ENCODE measurements at regions not wholly inside any gene's neighbourhood (a gene's known extent, or its start where the extent isn't known, plus 50 kb on each side); places are given as distances from the start of the nearest gene placed in this dataset.

DNA sequence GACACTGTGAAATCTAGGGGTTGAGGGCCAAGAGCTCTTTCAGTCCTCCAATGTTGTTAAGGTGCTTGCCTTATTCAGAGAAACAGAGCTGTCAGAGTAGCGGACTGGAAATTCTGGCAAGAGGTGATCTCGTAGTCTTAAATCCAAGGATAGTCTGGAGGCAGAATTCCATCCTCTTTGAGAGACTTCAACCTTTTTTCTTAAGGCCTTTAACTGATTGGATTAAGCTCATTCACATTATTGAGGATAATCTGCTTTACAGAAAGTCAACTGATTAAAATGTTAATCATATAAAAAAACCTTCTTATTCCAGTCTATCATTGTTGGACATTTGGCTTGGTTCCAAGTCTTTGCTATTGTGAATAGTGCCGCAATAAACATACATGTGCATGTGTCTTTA, 243.1 kb upstream of the COX7C start:
- no peak for TF ChIP-seq TAF1 (IDR thresholded peaks at IDR 0.05; ENCODE audit: low read depth)
- no peak for TF ChIP-seq POLR2AphosphoS5 (IDR thresholded peaks at IDR 0.05)
- H3K27ac ChIP-seq (ENCODE audit: low read length) = no peak overlapping the region
- H3K4me2 ChIP-seq (ENCODE audit: low read length) = no peak overlapping the region
- H4K20me1 ChIP-seq (ENCODE audit: insufficient read depth) = no peaks in the 10 kb centered on the region
- no peaks in the 10 kb centered on the region for H3K27me3 ChIP-seq (ENCODE audit: insufficient read depth, low read depth, low read length)
- H3K36me3 ChIP-seq (ENCODE audit: insufficient read depth, low read length) = no peaks in the 10 kb centered on the region
- no peaks in the 10 kb centered on the region for H3K9me3 ChIP-seq (ENCODE audit: low read length)
- H3K4me3 ChIP-seq (ENCODE audit: low read length) = no peak overlapping the region
- no peaks in the 10 kb centered on the region for H3K79me2 ChIP-seq (replicated peaks; ENCODE audit: insufficient read depth, low read length)
- no peak overlapping the region for H3K9ac ChIP-seq (ENCODE audit: low read length)
- H3K9me2 ChIP-seq (ENCODE audit: insufficient read depth, low read length) = no peaks in the 10 kb centered on the region
- H2AFZ ChIP-seq (ENCODE audit: low read depth, low read length) = no peak overlapping the region
- H3F3A ChIP-seq (ENCODE audit: insufficient read depth, low read length, poor library complexity, severe bottlenecking) = no peaks in the 10 kb centered on the region

DNA sequence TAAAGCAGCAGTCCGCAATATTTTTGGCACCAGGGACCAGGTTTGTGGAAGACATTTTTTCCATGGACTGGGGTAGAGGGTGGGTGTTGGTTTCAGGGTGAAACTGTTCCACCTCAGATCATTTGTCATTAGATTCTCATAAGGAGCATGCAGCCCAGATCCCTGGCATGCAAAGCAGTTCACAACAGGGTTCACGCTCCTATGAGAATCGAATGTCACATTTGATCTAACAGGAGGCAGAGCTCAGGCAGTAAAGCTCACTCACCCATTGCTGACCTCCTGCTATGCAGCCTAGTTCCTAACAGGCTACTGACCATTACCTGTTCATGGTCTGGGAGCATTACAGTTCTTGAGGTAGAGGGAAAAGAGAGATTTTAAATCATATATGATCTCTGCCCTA, 241.5 kb upstream of the COX7C start:
- H3K4me3 ChIP-seq (ENCODE audit: low read length) = no peak overlapping the region
- H3K79me2 ChIP-seq (replicated peaks; ENCODE audit: insufficient read depth, low read length) = no peaks in the 10 kb centered on the region
- H3K9ac ChIP-seq (ENCODE audit: low read length) = no peak overlapping the region
- no peaks in the 10 kb centered on the region for H3K36me3 ChIP-seq (ENCODE audit: insufficient read depth, low read length)
- no peak overlapping the region for H2AFZ ChIP-seq (ENCODE audit: low read depth, low read length)
- no peak overlapping the region for H3K27ac ChIP-seq (ENCODE audit: low read length)
- H3K9me3 ChIP-seq (ENCODE audit: low read length) = no peaks in the 10 kb centered on the region
- no peak overlapping the region for H3K4me2 ChIP-seq (ENCODE audit: low read length)
- H3K9me2 ChIP-seq (ENCODE audit: insufficient read depth, low read length) = no peaks in the 10 kb centered on the region
- no peaks in the 10 kb centered on the region for H3F3A ChIP-seq (ENCODE audit: insufficient read depth, low read length, poor library complexity, severe bottlenecking)
- no peaks in the 10 kb centered on the region for H4K20me1 ChIP-seq (ENCODE audit: insufficient read depth)
- H3K27me3 ChIP-seq (ENCODE audit: insufficient read depth, low read depth, low read length) = no peaks in the 10 kb centered on the region
- TF ChIP-seq MXI1 (conservative IDR thresholded peaks at IDR 0.05; ENCODE audit: poor library complexity, severe bottlenecking) (no peak), EP300 (conservative IDR thresholded peaks at IDR 0.05; ENCODE audit: poor library complexity, severe bottlenecking) (no peak), RAD21 (conservative IDR thresholded peaks at IDR 0.05) (no peak), POLR2AphosphoS5 (IDR thresholded peaks at IDR 0.05) (no peak), EZH2 (IDR thresholded peaks at IDR 0.05; ENCODE audit: borderline replicate concordance, insufficient read depth, low read length, poor library complexity, severe bottlenecking) (no peak)
- TF ChIP-seq, protein P1, sequence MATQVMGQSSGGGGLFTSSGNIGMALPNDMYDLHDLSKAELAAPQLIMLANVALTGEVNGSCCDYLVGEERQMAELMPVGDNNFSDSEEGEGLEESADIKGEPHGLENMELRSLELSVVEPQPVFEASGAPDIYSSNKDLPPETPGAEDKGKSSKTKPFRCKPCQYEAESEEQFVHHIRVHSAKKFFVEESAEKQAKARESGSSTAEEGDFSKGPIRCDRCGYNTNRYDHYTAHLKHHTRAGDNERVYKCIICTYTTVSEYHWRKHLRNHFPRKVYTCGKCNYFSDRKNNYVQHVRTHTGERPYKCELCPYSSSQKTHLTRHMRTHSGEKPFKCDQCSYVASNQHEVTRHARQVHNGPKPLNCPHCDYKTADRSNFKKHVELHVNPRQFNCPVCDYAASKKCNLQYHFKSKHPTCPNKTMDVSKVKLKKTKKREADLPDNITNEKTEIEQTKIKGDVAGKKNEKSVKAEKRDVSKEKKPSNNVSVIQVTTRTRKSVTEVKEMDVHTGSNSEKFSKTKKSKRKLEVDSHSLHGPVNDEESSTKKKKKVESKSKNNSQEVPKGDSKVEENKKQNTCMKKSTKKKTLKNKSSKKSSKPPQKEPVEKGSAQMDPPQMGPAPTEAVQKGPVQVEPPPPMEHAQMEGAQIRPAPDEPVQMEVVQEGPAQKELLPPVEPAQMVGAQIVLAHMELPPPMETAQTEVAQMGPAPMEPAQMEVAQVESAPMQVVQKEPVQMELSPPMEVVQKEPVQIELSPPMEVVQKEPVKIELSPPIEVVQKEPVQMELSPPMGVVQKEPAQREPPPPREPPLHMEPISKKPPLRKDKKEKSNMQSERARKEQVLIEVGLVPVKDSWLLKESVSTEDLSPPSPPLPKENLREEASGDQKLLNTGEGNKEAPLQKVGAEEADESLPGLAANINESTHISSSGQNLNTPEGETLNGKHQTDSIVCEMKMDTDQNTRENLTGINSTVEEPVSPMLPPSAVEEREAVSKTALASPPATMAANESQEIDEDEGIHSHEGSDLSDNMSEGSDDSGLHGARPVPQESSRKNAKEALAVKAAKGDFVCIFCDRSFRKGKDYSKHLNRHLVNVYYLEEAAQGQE (IDR thresholded peaks at IDR 0.05; ENCODE audit: borderline replicate concordance) = no peak
- TF ChIP-seq, protein P2, sequence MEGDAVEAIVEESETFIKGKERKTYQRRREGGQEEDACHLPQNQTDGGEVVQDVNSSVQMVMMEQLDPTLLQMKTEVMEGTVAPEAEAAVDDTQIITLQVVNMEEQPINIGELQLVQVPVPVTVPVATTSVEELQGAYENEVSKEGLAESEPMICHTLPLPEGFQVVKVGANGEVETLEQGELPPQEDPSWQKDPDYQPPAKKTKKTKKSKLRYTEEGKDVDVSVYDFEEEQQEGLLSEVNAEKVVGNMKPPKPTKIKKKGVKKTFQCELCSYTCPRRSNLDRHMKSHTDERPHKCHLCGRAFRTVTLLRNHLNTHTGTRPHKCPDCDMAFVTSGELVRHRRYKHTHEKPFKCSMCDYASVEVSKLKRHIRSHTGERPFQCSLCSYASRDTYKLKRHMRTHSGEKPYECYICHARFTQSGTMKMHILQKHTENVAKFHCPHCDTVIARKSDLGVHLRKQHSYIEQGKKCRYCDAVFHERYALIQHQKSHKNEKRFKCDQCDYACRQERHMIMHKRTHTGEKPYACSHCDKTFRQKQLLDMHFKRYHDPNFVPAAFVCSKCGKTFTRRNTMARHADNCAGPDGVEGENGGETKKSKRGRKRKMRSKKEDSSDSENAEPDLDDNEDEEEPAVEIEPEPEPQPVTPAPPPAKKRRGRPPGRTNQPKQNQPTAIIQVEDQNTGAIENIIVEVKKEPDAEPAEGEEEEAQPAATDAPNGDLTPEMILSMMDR (IDR thresholded peaks at IDR 0.05; ENCODE audit: poor library complexity, severe bottlenecking) = no peak

DNA sequence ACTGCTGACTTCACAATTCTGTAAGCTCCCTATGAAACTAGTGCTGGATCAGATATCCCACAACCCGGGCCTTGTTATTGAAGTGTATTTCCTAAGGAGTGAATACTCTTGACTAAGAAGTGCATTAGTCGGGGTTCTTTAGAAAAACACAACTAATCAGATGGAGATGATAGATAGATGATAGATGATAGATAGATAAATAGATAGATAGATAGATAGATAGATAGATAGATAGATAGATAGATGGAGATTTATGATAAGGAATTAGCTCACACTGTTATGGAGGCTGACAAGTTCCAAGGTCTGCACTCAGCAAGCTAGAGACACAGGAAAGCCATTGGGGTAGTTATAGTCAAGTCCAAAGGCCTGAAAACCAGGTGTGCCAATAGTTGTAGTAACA, 214.6 kb upstream of the COX7C start:
- no peaks in the 10 kb centered on the region for H4K20me1 ChIP-seq (ENCODE audit: insufficient read depth)

More for the DNA sequence above, 214.6 kb upstream of the COX7C start:
- Histone ChIP-seq H3K9ac (ENCODE audit: low read length) (no peak overlapping the region), H3K36me3 (ENCODE audit: insufficient read depth, low read length) (no peaks in the 10 kb centered on the region), H2AFZ (ENCODE audit: low read depth, low read length) (no peak overlapping the region), H3K9me2 (ENCODE audit: insufficient read depth, low read length) (no peaks in the 10 kb centered on the region), H3F3A (ENCODE audit: insufficient read depth, low read length, poor library complexity, severe bottlenecking) (no peaks in the 10 kb centered on the region), H3K27ac (ENCODE audit: low read length) (no peak overlapping the region), H3K9me3 (ENCODE audit: low read length) (no peaks in the 10 kb centered on the region), H3K4me3 (ENCODE audit: low read length) (no peak overlapping the region), H3K4me2 (ENCODE audit: low read length) (no peak overlapping the region), H3K79me2 (replicated peaks; ENCODE audit: insufficient read depth, low read length) (no peaks in the 10 kb centered on the region), H3K27me3 (ENCODE audit: insufficient read depth, low read depth, low read length) (no peaks in the 10 kb centered on the region)
- TF ChIP-seq RAD21 (conservative IDR thresholded peaks at IDR 0.05) (no peak), TAF1 (IDR thresholded peaks at IDR 0.05; ENCODE audit: low read depth) (no peak), SMC3 (conservative IDR thresholded peaks at IDR 0.05; ENCODE audit: poor library complexity) (no peak), EP300 (conservative IDR thresholded peaks at IDR 0.05; ENCODE audit: poor library complexity, severe bottlenecking) (no peak), POLR2AphosphoS5 (IDR thresholded peaks at IDR 0.05) (no peak), EZH2 (IDR thresholded peaks at IDR 0.05; ENCODE audit: borderline replicate concordance, insufficient read depth, low read length, poor library complexity, severe bottlenecking) (no peak), MXI1 (conservative IDR thresholded peaks at IDR 0.05; ENCODE audit: poor library complexity, severe bottlenecking) (no peak)
- TF ChIP-seq, protein P1 (IDR thresholded peaks at IDR 0.05; ENCODE audit: borderline replicate concordance) = no peak
- TF ChIP-seq, protein P2 (IDR thresholded peaks at IDR 0.05; ENCODE audit: poor library complexity, severe bottlenecking) = no peak

All from neural cell (in vitro differentiated cells).